ENCODE measurements at regions not wholly inside any gene's neighbourhood (a gene's known extent, or its start where the extent isn't known, plus 50 kb on each side); places are given as distances from the start of the nearest gene placed in this dataset.

DNA sequence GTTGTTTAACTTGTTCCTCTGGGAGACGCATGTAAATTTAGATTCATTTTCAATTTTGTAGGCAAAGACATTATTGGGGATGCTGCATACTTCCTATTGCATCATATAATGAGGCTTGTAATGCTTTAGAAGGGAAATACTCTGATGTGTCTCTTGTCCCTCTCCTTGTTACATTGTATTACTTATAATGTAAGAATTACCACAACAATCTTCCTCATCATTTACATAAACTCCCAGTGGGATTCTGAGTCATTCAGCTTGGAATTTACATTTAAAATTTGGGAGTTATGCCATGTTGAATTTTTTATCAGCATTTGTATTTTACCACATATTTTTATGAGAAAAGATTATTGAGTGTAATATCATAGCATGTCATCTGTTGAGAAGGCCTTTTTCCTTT is 963.4 kb upstream of the NRXN1 start:
- TF ChIP-seq CTCF (IDR thresholded peaks at IDR 0.05) = no peak
- no peak for TF ChIP-seq RNF2 (IDR thresholded peaks at IDR 0.05; ENCODE audit: borderline replicate concordance, low read depth)
- TF ChIP-seq MAZ (IDR thresholded peaks at IDR 0.05; ENCODE audit: borderline replicate concordance, low read depth, low read length) = no peak
- no peak for TF ChIP-seq MAFK (IDR thresholded peaks at IDR 0.05; ENCODE audit: partially characterized antibody)
- no peak for TF ChIP-seq HDAC2 (IDR thresholded peaks at IDR 0.05)
- TF ChIP-seq JUN (IDR thresholded peaks at IDR 0.05) = no peak
- TF ChIP-seq ESRRA (IDR thresholded peaks at IDR 0.05; ENCODE audit: borderline replicate concordance, low read length) = no peak
- TF ChIP-seq FOXS1 (CRISPR knock-in tag; IDR thresholded peaks at IDR 0.05) = no peak
- TF ChIP-seq GATA3 (IDR thresholded peaks at IDR 0.05; ENCODE audit: borderline replicate concordance) = no peak
- no peak for TF ChIP-seq NPAS2 (CRISPR knock-in tag; IDR thresholded peaks at IDR 0.05; ENCODE audit: borderline replicate concordance)
- TF ChIP-seq CHD2 (IDR thresholded peaks at IDR 0.05; ENCODE audit: low read length, partially characterized antibody) = no peak
- 71% methylated on average over 1 of the region's 1 CpG for WGBS (ENCODE audit: missing lambda C conversion rate)
- Histone ChIP-seq H3K4me3 (no peak overlapping the region), H3K4me2 (no peak overlapping the region), H3K9me3 (no peaks in the 10 kb centered on the region), H3K4me1 (no peaks in the 10 kb centered on the region), H3K27ac (no peak overlapping the region)
- FAIRE-seq (no peak), ATAC-seq (no peak), DNase-seq (ENCODE audit: low read depth in 1 of 2, low spot score in 1 of 2) (no peak)
- POLR2A ChIA-PET = no interaction called here
- CTCF ChIA-PET = no interaction called here

DNA sequence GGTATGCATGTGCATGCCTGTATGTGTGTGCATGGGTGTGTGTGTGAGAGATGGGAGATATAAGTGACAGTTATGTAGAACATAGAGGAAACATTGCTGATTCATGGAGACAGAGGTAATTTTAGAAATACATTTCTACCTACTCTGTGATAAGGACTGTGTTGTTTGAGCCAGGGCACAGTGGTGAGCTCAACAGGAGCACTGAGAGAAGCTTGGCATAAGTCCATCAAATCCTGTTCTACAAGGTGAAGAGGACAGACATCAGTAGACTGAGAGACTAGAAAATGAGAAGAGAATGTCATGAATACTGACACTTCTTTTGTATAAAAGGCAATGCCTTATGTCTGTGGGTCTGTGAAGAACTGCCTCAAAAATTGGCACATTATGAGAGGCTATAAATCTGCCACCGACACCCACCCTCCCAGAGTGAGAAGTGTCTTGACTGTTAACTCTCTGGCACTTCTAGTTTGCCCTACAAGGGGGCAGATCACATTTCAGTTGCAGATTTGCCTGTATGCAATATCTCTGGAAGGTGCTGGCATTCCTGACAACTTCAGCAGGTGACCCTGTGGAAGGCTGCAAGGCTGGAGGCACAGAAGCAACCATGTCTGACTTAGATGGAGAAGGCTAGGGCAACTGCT is 962.3 kb upstream of the NRXN1 start:
- no peak for TF ChIP-seq ZC3H11A (IDR thresholded peaks at IDR 0.05)
- TF ChIP-seq GATA3 (IDR thresholded peaks at IDR 0.05; ENCODE audit: borderline replicate concordance) = no peak
- TF ChIP-seq HDAC2 (IDR thresholded peaks at IDR 0.05) = no peak
- no peak for TF ChIP-seq NFE2L2 (conservative IDR thresholded peaks at IDR 0.05; ENCODE audit: low read length)
- TF ChIP-seq POLR2AphosphoS2 (conservative IDR thresholded peaks at IDR 0.05; ENCODE audit: low read length) = no peak
- TF ChIP-seq MAZ (IDR thresholded peaks at IDR 0.05; ENCODE audit: borderline replicate concordance, low read depth, low read length) = no peak
- no peak for TF ChIP-seq BHLHE40 (IDR thresholded peaks at IDR 0.05; ENCODE audit: low read depth, low read length)
- TF ChIP-seq RAD21 (conservative IDR thresholded peaks at IDR 0.05 in 1 of 2, IDR thresholded peaks at IDR 0.05 in 1 of 2) = no peak

DNA sequence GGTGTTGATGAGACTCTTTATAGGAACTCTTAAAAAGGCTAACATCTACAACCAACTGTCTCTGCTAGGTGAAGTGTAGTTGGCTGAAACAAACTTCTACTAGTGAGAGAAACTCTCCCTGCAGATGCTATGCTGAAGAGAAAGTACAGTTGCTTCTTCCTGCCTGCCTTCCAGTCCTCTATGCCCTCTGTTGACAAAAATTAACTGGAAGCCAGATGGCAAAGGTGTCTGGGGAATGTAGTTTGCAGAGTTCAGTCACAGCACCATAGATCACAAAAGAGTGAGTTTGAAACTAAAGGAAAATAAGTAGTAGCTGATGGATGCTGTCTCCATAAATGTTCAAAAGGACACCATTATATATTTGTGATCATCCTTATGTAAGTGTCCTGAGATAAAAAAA is 958.8 kb upstream of the NRXN1 start:
- TF ChIP-seq JUNB (IDR thresholded peaks at IDR 0.05) = no peak
- TF ChIP-seq TFCP2L1 (CRISPR knock-in tag; IDR thresholded peaks at IDR 0.05) = no peak
- TF ChIP-seq RARB (CRISPR knock-in tag; IDR thresholded peaks at IDR 0.05) = no peak
- no peak for TF ChIP-seq ZC3H11A (IDR thresholded peaks at IDR 0.05)
- TF ChIP-seq, protein P1, sequence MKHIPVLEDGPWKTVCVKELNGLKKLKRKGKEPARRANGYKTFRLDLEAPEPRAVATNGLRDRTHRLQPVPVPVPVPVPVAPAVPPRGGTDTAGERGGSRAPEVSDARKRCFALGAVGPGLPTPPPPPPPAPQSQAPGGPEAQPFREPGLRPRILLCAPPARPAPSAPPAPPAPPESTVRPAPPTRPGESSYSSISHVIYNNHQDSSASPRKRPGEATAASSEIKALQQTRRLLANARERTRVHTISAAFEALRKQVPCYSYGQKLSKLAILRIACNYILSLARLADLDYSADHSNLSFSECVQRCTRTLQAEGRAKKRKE (CRISPR knock-in tag; IDR thresholded peaks at IDR 0.05; ENCODE audit: low read depth) = no peak
- no peak for TF ChIP-seq KDM1A (IDR thresholded peaks at IDR 0.05; ENCODE audit: low read depth)
- TF ChIP-seq HEYL (CRISPR knock-in tag; IDR thresholded peaks at IDR 0.05) = no peak
- TF ChIP-seq ESRRA (IDR thresholded peaks at IDR 0.05; ENCODE audit: borderline replicate concordance, low read length) = no peak
- TF ChIP-seq ZNF302 (CRISPR knock-in tag; IDR thresholded peaks at IDR 0.05) = no peak
- TF ChIP-seq TP53 (CRISPR knock-in tag; IDR thresholded peaks at IDR 0.05) = no peak
- TF ChIP-seq KDM5A (IDR thresholded peaks at IDR 0.05) = no peak
- no peak for TF ChIP-seq FOXS1 (CRISPR knock-in tag; IDR thresholded peaks at IDR 0.05)
- no peak for TF ChIP-seq MAZ (IDR thresholded peaks at IDR 0.05; ENCODE audit: borderline replicate concordance, low read depth, low read length)
- TF ChIP-seq MAFK (IDR thresholded peaks at IDR 0.05; ENCODE audit: partially characterized antibody) = no peak
- TF ChIP-seq EP300 (IDR thresholded peaks at IDR 0.05) = no peak
- TF ChIP-seq, protein P2, sequence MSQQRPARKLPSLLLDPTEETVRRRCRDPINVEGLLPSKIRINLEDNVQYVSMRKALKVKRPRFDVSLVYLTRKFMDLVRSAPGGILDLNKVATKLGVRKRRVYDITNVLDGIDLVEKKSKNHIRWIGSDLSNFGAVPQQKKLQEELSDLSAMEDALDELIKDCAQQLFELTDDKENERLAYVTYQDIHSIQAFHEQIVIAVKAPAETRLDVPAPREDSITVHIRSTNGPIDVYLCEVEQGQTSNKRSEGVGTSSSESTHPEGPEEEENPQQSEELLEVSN (IDR thresholded peaks at IDR 0.05; ENCODE audit: borderline replicate concordance, low read depth) = no peak
- no peak for TF ChIP-seq SMC3 (IDR thresholded peaks at IDR 0.05)
- no peak for FAIRE-seq
- H3K4me2 ChIP-seq = no peak overlapping the region
- H3K4me1 ChIP-seq = no peaks in the 10 kb centered on the region
- H3K4me3 ChIP-seq = no peak overlapping the region
- CTCF ChIA-PET = no interaction called here
- no peak for DNase-seq (ENCODE audit: low read depth in 1 of 2, low spot score in 1 of 2)
- POLR2A ChIA-PET = no interaction called here
- no peak overlapping the region for H3K27ac ChIP-seq
- no peak for ATAC-seq
- H3K9me3 ChIP-seq = 0 out of 3 replicates have a peak, but pooled peaks cover 3% of the 10 kb centered on the region

More for the DNA sequence above, 962.3 kb upstream of the NRXN1 start:
- Histone ChIP-seq H3K4me2 (no peak overlapping the region), H3K4me3 (no peak overlapping the region), H3K4me1 (no peaks in the 10 kb centered on the region), H3K9me3 (no peaks in the 10 kb centered on the region), H3K27ac (no peak overlapping the region)
- POLR2A ChIA-PET = no interaction called here
- DNase-seq (ENCODE audit: low read depth in 1 of 2, low spot score in 1 of 2) (no peak), FAIRE-seq (no peak), ATAC-seq (no peak)
- WGBS (ENCODE audit: missing lambda C conversion rate) = 19% methylated on average over 1 of the region's 1 CpG
- CTCF ChIA-PET = no interaction called here

Data from A549 (cell line).